PC-3 (cell line): ENCODE measurements at regions not wholly inside any gene's neighbourhood (a gene's known extent, or its start where the extent isn't known, plus 50 kb on each side); places are given as distances from the start of the nearest gene placed in this dataset.

Experiments used
- CTCF ChIP-seq: fragments of 300-600 bp; sonication (generic); conservative IDR thresholded peaks from 2 replicates; pipeline ENCODE4 v1.5.1; 2017; ENCODE audit warnings: antibody characterized with exemption, low read depth, mild to moderate bottlenecking, low read length
- EZH2 ChIP-seq: fragments of 300-600 bp; sonication (generic); IDR thresholded peaks from one replicate; pipeline ENCODE4 v1.6.1; 2017; ENCODE audit warnings: antibody characterized with exemption, mild to moderate bottlenecking, low read length; ENCODE audit not compliant: unreplicated experiment
- EZH2phosphoT487 ChIP-seq: fragments of 300-600 bp; sonication (generic); IDR thresholded peaks from 2 replicates; pipeline ENCODE4 v1.6.1; 2018; ENCODE audit warnings: mild to moderate bottlenecking, antibody characterized with exemption, low read length, borderline replicate concordance

GRCh38 chr5:87027570-87027969, 240.1 kb upstream of the RASA1 start:
- TF ChIP-seq CTCF (no peak), EZH2 (no peak), EZH2phosphoT487 (no peak)
